ENCODE measurements at regions not wholly inside any gene's neighbourhood (a gene's known extent, or its start where the extent isn't known, plus 50 kb on each side); places are given as distances from the start of the nearest gene placed in this dataset.

GRCh38 chr4:114236171-114236769 is 256.8 kb upstream of the ARSJ start:
- DNase-seq, result no peak
- H3K9me3 Mint-ChIP-seq (ENCODE audit: insufficient read depth), result no peaks in the 10 kb centered on the region

GRCh38 chr4:114237997-114238396 is 258.6 kb upstream of the ARSJ start:
- intact Hi-C loops (cut with micrococcal nuclease), result no loop called here

More at GRCh38 chr4:114236171-114236769, 256.8 kb upstream of the ARSJ start:
- peaks cover 5% of the 10 kb centered on the region for H3K27me3 Mint-ChIP-seq
- no peak overlapping the region for H3K4me2 ChIP-seq (replicated peaks; ENCODE audit: low read depth, low read length, poor library complexity, severe bottlenecking)
- H3K9ac ChIP-seq (ENCODE audit: low read length), result no peak overlapping the region
- H3K79me2 ChIP-seq (ENCODE audit: control insufficient read depth, insufficient read depth, low read length), result no peaks in the 10 kb centered on the region
- no peaks in the 10 kb centered on the region for H3K36me3 ChIP-seq (replicated peaks in 1 of 2; ENCODE audit: control extremely low read depth in 1 of 2, control insufficient read depth in 1 of 2, extremely low read depth in 1 of 2, insufficient read depth in 2 of 2, low read length in 1 of 2)
- H3K4me3 ChIP-seq (ENCODE audit: control extremely low read depth in 1 of 5, extremely low read depth in 1 of 5, insufficient read depth in 1 of 5, low read depth in 2 of 5, low read length in 4 of 5), result no peak overlapping the region
- H3K9me3 ChIP-seq (ENCODE audit: control extremely low read depth in 1 of 3, control insufficient read depth in 2 of 3, insufficient read depth in 1 of 3, low read length in 2 of 3), result no peaks in the 10 kb centered on the region
- no peak overlapping the region for H3K4me3 Mint-ChIP-seq
- CTCF ChIA-PET, result no interaction called here
- H3K27me3 ChIP-seq (replicated peaks in 1 of 4; ENCODE audit: control extremely low read depth in 1 of 4, control insufficient read depth in 3 of 4, insufficient read depth in 4 of 4, low read length in 3 of 4), result no peaks in the 10 kb centered on the region
- no peak for TF ChIP-seq CTCF (IDR thresholded peaks at IDR 0.05)
- TF ChIP-seq EZH2 (IDR thresholded peaks at IDR 0.05; ENCODE audit: borderline replicate concordance, insufficient read depth, low read depth, low read length, poor library complexity, severe bottlenecking), result no peak
- H3K27ac ChIP-seq (ENCODE audit: low read length in 2 of 2), result no peak overlapping the region
- H4K20me1 ChIP-seq (ENCODE audit: control insufficient read depth, insufficient read depth, low read length, poor library complexity, severe bottlenecking), result no peaks in the 10 kb centered on the region
- no peaks in the 10 kb centered on the region for H3K4me1 Mint-ChIP-seq
- H3K4me1 ChIP-seq (ENCODE audit: control insufficient read depth in 2 of 2, insufficient read depth in 2 of 2, low read length in 2 of 2), result no peaks in the 10 kb centered on the region
- POLR2A ChIA-PET, result no interaction called here
- H2AFZ ChIP-seq (ENCODE audit: insufficient read depth, low read depth, low read length, poor library complexity, severe bottlenecking), result no peak overlapping the region
- WGBS (ENCODE audit: insufficient coverage), result no CpG with 5 or more reads among the region's 2 CpGs
- intact Hi-C loops (cut with micrococcal nuclease), result no loop called here
- ATAC-seq (ENCODE audit: low read depth), result no peak
- no peak overlapping the region for H3K27ac Mint-ChIP-seq

More at GRCh38 chr4:114237997-114238396, 258.6 kb upstream of the ARSJ start:
- POLR2A ChIA-PET, result no interaction called here
- no peaks in the 10 kb centered on the region for H3K9me3 Mint-ChIP-seq (ENCODE audit: insufficient read depth)
- no peak for ATAC-seq (ENCODE audit: low read depth)
- CTCF ChIA-PET, result no interaction called here
- no peak overlapping the region for H3K27ac ChIP-seq (ENCODE audit: low read length in 2 of 2)
- no peak for DNase-seq
- no peaks in the 10 kb centered on the region for H3K27me3 ChIP-seq (replicated peaks in 1 of 4; ENCODE audit: control extremely low read depth in 1 of 4, control insufficient read depth in 3 of 4, insufficient read depth in 4 of 4, low read length in 3 of 4)
- H3K4me1 ChIP-seq (ENCODE audit: control insufficient read depth in 2 of 2, insufficient read depth in 2 of 2, low read length in 2 of 2), result no peaks in the 10 kb centered on the region
- H3K4me1 Mint-ChIP-seq, result no peaks in the 10 kb centered on the region
- TF ChIP-seq EZH2 (IDR thresholded peaks at IDR 0.05; ENCODE audit: borderline replicate concordance, insufficient read depth, low read depth, low read length, poor library complexity, severe bottlenecking) (no peak), CTCF (IDR thresholded peaks at IDR 0.05) (no peak)
- H3K9ac ChIP-seq (ENCODE audit: low read length), result no peak overlapping the region
- no peak overlapping the region for H3K4me3 Mint-ChIP-seq
- no peak overlapping the region for H3K4me2 ChIP-seq (replicated peaks; ENCODE audit: low read depth, low read length, poor library complexity, severe bottlenecking)
- H3K27me3 Mint-ChIP-seq, result peaks cover 5% of the 10 kb centered on the region
- no peak overlapping the region for H3K4me3 ChIP-seq (ENCODE audit: control extremely low read depth in 1 of 5, extremely low read depth in 1 of 5, insufficient read depth in 1 of 5, low read depth in 2 of 5, low read length in 4 of 5)
- no peaks in the 10 kb centered on the region for H3K9me3 ChIP-seq (ENCODE audit: control extremely low read depth in 1 of 3, control insufficient read depth in 2 of 3, insufficient read depth in 1 of 3, low read length in 2 of 3)
- H3K36me3 ChIP-seq (replicated peaks in 1 of 2; ENCODE audit: control extremely low read depth in 1 of 2, control insufficient read depth in 1 of 2, extremely low read depth in 1 of 2, insufficient read depth in 2 of 2, low read length in 1 of 2), result no peaks in the 10 kb centered on the region
- no peaks in the 10 kb centered on the region for H3K79me2 ChIP-seq (ENCODE audit: control insufficient read depth, insufficient read depth, low read length)
- no peaks in the 10 kb centered on the region for H4K20me1 ChIP-seq (ENCODE audit: control insufficient read depth, insufficient read depth, low read length, poor library complexity, severe bottlenecking)
- H2AFZ ChIP-seq (ENCODE audit: insufficient read depth, low read depth, low read length, poor library complexity, severe bottlenecking), result no peak overlapping the region
- H3K27ac Mint-ChIP-seq, result no peak overlapping the region
